Progenitor cell of endocrine pancreas (in vitro differentiated cells): ENCODE measurements at regions not wholly inside any gene's neighbourhood (a gene's known extent, or its start where the extent isn't known, plus 50 kb on each side); places are given as distances from the start of the nearest gene placed in this dataset.

Source experiments
- DNase-seq: peaks from one replicate; pipeline ENCODE4 v3.0.0; 2021; ENCODE audit warnings: low spot score; ENCODE audit not compliant: unreplicated experiment
- H3K27ac Mint-ChIP-seq: 2 replicates; pipeline ENCODE4 v1.8.0; 2021; ENCODE audit warnings: mild to moderate bottlenecking, moderate library complexity, mixed read lengths
- H3K27me3 Mint-ChIP-seq: 2 replicates; pipeline ENCODE4 v1.8.0; 2021; ENCODE audit warnings: mixed read lengths
- H3K36me3 Mint-ChIP-seq: 2 replicates; pipeline ENCODE4 v1.8.0; 2022; ENCODE audit warnings: mixed read lengths; ENCODE audit not compliant: insufficient read depth
- H3K4me1 Mint-ChIP-seq: 2 replicates; pipeline ENCODE4 v1.8.0; 2021; ENCODE audit warnings: low read depth, mixed read lengths
- H3K4me3 Mint-ChIP-seq: 2 replicates; pipeline ENCODE4 v1.8.0; 2021; ENCODE audit warnings: low read depth, mild to moderate bottlenecking, moderate library complexity, mixed read lengths
- H3K9me3 Mint-ChIP-seq: 2 replicates; pipeline ENCODE4 v1.8.0; 2021; ENCODE audit warnings: low read depth, mixed read lengths
- TF ChIP-seq, protein P1 (sequence below): fragments of 200-600 bp; sonication (generic); IDR thresholded peaks from one replicate; pipeline ENCODE4 v1.5.0; 2021; ENCODE audit warnings: antibody characterized with exemption, mild to moderate bottlenecking; ENCODE audit not compliant: unreplicated experiment

GRCh38 chr6:788058-788457 is 95.1 kb upstream of the EXOC2 start:
- Mint-ChIP-seq H3K27ac (no peak overlapping the region), H3K36me3 (no peaks in the 10 kb centered on the region), H3K27me3 (peaks cover 19% of the 10 kb centered on the region), H3K4me1 (no peaks in the 10 kb centered on the region), H3K4me3 (no peak overlapping the region), H3K9me3 (peaks cover 3% of the 10 kb centered on the region)
- DNase-seq = no peak
- TF ChIP-seq, protein P1, sequence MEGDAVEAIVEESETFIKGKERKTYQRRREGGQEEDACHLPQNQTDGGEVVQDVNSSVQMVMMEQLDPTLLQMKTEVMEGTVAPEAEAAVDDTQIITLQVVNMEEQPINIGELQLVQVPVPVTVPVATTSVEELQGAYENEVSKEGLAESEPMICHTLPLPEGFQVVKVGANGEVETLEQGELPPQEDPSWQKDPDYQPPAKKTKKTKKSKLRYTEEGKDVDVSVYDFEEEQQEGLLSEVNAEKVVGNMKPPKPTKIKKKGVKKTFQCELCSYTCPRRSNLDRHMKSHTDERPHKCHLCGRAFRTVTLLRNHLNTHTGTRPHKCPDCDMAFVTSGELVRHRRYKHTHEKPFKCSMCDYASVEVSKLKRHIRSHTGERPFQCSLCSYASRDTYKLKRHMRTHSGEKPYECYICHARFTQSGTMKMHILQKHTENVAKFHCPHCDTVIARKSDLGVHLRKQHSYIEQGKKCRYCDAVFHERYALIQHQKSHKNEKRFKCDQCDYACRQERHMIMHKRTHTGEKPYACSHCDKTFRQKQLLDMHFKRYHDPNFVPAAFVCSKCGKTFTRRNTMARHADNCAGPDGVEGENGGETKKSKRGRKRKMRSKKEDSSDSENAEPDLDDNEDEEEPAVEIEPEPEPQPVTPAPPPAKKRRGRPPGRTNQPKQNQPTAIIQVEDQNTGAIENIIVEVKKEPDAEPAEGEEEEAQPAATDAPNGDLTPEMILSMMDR = no peak

DNA sequence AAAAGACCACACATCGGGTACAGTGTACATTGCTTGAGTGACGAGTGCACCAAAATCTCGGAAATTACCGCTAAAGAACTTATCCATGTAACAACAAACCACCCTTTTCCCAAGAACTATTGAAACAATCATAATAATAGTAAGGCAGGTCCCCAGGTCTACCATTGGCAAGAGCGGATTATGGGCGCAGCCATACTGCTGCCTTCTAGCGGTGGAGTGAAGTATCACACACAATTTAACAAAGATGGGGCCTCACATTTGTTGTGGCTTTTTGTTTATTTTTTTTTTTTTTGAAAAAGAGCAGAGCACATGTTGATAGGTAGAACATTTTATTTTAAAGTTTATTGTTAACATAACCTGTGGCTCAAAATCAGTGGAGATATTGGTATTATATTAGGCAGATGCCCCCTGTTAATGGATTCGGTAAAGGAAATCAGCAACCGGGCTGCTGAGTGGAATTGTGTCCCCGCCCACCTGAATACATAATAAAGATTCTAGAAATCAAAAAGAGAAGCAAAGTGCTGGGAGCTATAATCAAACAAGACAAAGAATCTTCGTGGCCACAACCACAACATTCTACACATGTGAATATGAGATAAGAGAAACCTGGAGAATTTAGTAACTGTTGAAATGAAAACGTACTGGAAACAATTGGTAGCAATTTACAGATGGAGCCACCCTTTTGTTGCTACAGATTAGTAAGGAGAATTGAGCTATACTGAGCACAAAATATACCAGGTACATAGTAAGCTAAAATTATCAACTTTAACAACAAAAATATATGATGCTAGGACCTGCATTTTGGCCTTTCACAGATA is 94.2 kb upstream of the EXOC2 start:
- Mint-ChIP-seq H3K27me3 (peaks cover 16% of the 10 kb centered on the region), H3K27ac (no peak overlapping the region), H3K36me3 (no peaks in the 10 kb centered on the region), H3K9me3 (peaks cover 3% of the 10 kb centered on the region), H3K4me3 (no peak overlapping the region), H3K4me1 (no peaks in the 10 kb centered on the region)
- DNase-seq = no peak
- TF ChIP-seq, protein P1 = peak; percentile 49

GRCh38 chr6:783966-784735 is 91.2 kb upstream of the EXOC2 start:
- Mint-ChIP-seq H3K4me3 (no peak overlapping the region), H3K27ac (no peak overlapping the region), H3K36me3 (no peaks in the 10 kb centered on the region), H3K27me3 (peaks cover 13% of the 10 kb centered on the region), H3K9me3 (peaks cover 3% of the 10 kb centered on the region), H3K4me1 (no peaks in the 10 kb centered on the region)
- DNase-seq = no peak
- TF ChIP-seq, protein P1 = no peak

- TF ChIP-seq, protein P1 = no peak
- peaks cover 8% of the 10 kb centered on the region for H3K27me3 Mint-ChIP-seq
- H3K9me3 Mint-ChIP-seq = peaks cover 3% of the 10 kb centered on the region
- H3K27ac Mint-ChIP-seq = no peak overlapping the region
- H3K4me1 Mint-ChIP-seq = no peaks in the 10 kb centered on the region
- H3K36me3 Mint-ChIP-seq = no peaks in the 10 kb centered on the region
- DNase-seq = no peak
- H3K4me3 Mint-ChIP-seq = no peak overlapping the region
Observed at GRCh38 chr6:782141-782540, 89.2 kb upstream of the EXOC2 start.

- no peak overlapping the region for H3K4me3 Mint-ChIP-seq
- no peaks in the 10 kb centered on the region for H3K9me3 Mint-ChIP-seq
- H3K4me1 Mint-ChIP-seq = no peaks in the 10 kb centered on the region
- no peaks in the 10 kb centered on the region for H3K36me3 Mint-ChIP-seq
- DNase-seq = no peak
- no peak overlapping the region for H3K27ac Mint-ChIP-seq
- TF ChIP-seq, protein P1 = no peak
- peaks cover 8% of the 10 kb centered on the region for H3K27me3 Mint-ChIP-seq
Observed at GRCh38 chr6:781350-781961, 88.5 kb upstream of the EXOC2 start.
